ENCODE measurements at regions not wholly inside any gene's neighbourhood (a gene's known extent, or its start where the extent isn't known, plus 50 kb on each side); places are given as distances from the start of the nearest gene placed in this dataset.

DNA sequence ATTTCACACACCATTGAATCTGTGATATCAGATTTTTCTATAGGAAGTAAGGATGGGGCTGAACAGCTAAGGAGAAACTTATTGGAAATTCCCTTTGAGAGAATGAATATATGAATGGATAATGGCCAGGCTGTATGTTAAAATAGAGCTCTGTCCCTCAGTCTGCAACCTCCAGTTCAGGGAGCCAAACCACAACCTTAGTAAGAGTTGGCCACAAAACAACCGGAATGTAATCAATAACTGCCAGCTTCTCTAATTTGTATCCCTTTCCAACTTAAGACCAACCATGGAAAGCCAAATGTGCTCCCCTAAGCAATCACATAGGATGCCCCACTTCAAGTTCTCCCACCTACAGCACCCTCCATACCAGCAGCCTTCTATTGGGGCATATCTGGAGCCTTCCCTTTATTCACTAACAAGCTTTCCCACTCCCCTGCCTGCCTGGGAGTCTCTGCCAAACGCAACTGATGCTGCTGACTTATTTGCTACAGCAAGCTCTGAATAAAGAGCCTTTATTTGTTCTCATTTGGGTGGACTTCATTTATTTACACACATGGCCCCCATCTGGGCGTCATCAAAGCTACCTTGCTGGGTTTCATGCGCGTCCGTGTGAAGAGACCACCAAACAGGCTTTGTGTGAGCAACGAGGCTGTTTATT, 75.4 kb upstream of the LARS2 start:
- Histone ChIP-seq H3K9me2 (no peaks in the 10 kb centered on the region), H3K27me3 (ENCODE audit: insufficient read depth) (no peaks in the 10 kb centered on the region; the same call in 1 of the 2 replicates), H3K36me3 (replicated peaks in 1 of 2; ENCODE audit: control insufficient read depth in 1 of 2, insufficient read depth in 2 of 2, low read length in 1 of 2) (no peaks in the 10 kb centered on the region), H3K27ac (ENCODE audit: low read depth in 2 of 2, low read length in 1 of 2) (no peak overlapping the region), H3K9me3 (no peaks in the 10 kb centered on the region), H3K4me1 (ENCODE audit: control insufficient read depth in 1 of 2, insufficient read depth in 2 of 2, low read depth in 1 of 2, low read length in 1 of 2) (peaks cover 0 to 2% of the 10 kb centered on the region in 2 experiments; a peak in 1 of 4 replicates), H3K4me3 (ENCODE audit: low read depth in 2 of 2, low read length in 1 of 2) (no peak overlapping the region), H3K4me2 (no peak overlapping the region), H3K9ac (no peak overlapping the region), H3F3A (replicated peaks; ENCODE audit: insufficient read depth) (no peaks in the 10 kb centered on the region), H3K79me2 (ENCODE audit: insufficient read depth) (no peaks in the 10 kb centered on the region), H2AFZ (ENCODE audit: low read depth) (no peak overlapping the region), H4K20me1 (ENCODE audit: insufficient read depth) (no peaks in the 10 kb centered on the region)
- ChIA-PET CTCF (interaction anchor here (1.5 kb wide), 1 partner anchor 20 kb away, joined by 3 read pairs; no protein-coding TSS in a partner anchor), POLR2A (no interaction called here)
- WGBS (ENCODE audit: low lambda C conversion rate), result 43% methylated on average over 7 of the region's 7 CpGs
- TF ChIP-seq NRF1 (IDR thresholded peaks at IDR 0.05; ENCODE audit: low read depth, low read length), result no peak
- no peak for TF ChIP-seq RXRA (IDR thresholded peaks at IDR 0.05; ENCODE audit: borderline replicate concordance, low read depth)
- no peak for TF ChIP-seq MEF2A (IDR thresholded peaks at IDR 0.05; ENCODE audit: borderline replicate concordance, low read depth)
- TF ChIP-seq MXI1 (IDR thresholded peaks at IDR 0.05; ENCODE audit: low read depth, low read length), result no peak
- TF ChIP-seq, protein P1, sequence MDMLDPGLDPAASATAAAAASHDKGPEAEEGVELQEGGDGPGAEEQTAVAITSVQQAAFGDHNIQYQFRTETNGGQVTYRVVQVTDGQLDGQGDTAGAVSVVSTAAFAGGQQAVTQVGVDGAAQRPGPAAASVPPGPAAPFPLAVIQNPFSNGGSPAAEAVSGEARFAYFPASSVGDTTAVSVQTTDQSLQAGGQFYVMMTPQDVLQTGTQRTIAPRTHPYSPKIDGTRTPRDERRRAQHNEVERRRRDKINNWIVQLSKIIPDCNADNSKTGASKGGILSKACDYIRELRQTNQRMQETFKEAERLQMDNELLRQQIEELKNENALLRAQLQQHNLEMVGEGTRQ (IDR thresholded peaks at IDR 0.05; ENCODE audit: borderline replicate concordance, low read depth, low read length), result no peak
- no peak for TF ChIP-seq RFX5 (IDR thresholded peaks at IDR 0.05; ENCODE audit: low read length)
- no peak for TF ChIP-seq FOXM1 (IDR thresholded peaks at IDR 0.05; ENCODE audit: low read depth)
- TF ChIP-seq GATA2 (CRISPR knock-in tag; IDR thresholded peaks at IDR 0.05), result no peak
- no peak for TF ChIP-seq POLR2AphosphoS5 (IDR thresholded peaks at IDR 0.05; ENCODE audit: low read depth, low read length)
- TF ChIP-seq TEAD4 (IDR thresholded peaks at IDR 0.05; ENCODE audit: borderline replicate concordance, insufficient read depth), result no peak
- TF ChIP-seq RCOR1 (IDR thresholded peaks at IDR 0.05; ENCODE audit: low read length), result no peak
- TF ChIP-seq, protein P2, sequence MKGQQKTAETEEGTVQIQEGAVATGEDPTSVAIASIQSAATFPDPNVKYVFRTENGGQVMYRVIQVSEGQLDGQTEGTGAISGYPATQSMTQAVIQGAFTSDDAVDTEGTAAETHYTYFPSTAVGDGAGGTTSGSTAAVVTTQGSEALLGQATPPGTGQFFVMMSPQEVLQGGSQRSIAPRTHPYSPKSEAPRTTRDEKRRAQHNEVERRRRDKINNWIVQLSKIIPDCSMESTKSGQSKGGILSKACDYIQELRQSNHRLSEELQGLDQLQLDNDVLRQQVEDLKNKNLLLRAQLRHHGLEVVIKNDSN (IDR thresholded peaks at IDR 0.05; ENCODE audit: borderline replicate concordance, low read depth), result no peak
- no peak for DNase-seq

DNA sequence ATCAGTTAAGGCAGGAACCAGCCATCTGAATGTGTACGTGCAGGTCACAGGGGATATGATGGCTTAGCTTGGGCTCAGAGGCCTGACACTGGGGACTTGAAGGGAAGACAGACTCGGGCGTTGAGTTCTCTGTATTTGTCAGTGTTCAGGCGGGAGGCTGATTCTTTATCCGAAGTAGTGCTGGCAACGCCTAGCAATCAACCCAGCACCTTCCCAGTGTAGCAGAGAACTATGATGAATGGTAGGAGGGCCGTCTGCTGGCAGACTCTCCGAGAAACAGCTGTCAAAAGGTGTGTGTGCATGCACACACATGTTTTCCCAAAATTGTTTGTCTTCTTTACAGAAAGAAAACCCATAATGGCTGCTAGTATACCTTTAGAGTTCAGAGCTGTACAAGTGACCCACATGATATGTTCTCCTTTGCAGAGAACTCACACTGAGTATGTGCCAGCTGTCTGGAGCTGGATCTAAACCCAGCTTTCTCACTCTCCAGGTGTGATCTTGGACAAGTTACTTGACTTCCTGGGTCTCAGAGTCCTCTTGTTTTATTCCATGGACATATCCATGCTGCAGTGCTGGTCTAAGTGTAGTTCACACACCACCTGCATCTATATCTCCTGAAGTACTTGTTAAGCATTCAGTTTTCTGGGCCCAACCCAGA, 74.5 kb upstream of the LARS2 start:
- WGBS (ENCODE audit: low lambda C conversion rate), result 28% methylated on average over 6 of the region's 8 CpGs
- TF ChIP-seq MEF2A (IDR thresholded peaks at IDR 0.05; ENCODE audit: borderline replicate concordance, low read depth), result no peak
- no peak for TF ChIP-seq GABPA (IDR thresholded peaks at IDR 0.05; ENCODE audit: low read depth)
- TF ChIP-seq, protein P3, sequence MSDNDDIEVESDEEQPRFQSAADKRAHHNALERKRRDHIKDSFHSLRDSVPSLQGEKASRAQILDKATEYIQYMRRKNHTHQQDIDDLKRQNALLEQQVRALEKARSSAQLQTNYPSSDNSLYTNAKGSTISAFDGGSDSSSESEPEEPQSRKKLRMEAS (IDR thresholded peaks at IDR 0.05; ENCODE audit: low read depth), result no peak
- TF ChIP-seq, protein P2 (IDR thresholded peaks at IDR 0.05; ENCODE audit: borderline replicate concordance, low read depth), result no peak
- TF ChIP-seq, protein P4, sequence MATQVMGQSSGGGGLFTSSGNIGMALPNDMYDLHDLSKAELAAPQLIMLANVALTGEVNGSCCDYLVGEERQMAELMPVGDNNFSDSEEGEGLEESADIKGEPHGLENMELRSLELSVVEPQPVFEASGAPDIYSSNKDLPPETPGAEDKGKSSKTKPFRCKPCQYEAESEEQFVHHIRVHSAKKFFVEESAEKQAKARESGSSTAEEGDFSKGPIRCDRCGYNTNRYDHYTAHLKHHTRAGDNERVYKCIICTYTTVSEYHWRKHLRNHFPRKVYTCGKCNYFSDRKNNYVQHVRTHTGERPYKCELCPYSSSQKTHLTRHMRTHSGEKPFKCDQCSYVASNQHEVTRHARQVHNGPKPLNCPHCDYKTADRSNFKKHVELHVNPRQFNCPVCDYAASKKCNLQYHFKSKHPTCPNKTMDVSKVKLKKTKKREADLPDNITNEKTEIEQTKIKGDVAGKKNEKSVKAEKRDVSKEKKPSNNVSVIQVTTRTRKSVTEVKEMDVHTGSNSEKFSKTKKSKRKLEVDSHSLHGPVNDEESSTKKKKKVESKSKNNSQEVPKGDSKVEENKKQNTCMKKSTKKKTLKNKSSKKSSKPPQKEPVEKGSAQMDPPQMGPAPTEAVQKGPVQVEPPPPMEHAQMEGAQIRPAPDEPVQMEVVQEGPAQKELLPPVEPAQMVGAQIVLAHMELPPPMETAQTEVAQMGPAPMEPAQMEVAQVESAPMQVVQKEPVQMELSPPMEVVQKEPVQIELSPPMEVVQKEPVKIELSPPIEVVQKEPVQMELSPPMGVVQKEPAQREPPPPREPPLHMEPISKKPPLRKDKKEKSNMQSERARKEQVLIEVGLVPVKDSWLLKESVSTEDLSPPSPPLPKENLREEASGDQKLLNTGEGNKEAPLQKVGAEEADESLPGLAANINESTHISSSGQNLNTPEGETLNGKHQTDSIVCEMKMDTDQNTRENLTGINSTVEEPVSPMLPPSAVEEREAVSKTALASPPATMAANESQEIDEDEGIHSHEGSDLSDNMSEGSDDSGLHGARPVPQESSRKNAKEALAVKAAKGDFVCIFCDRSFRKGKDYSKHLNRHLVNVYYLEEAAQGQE (IDR thresholded peaks at IDR 0.05; ENCODE audit: low read depth, low read length), result no peak
- no peak for TF ChIP-seq RAD21 (IDR thresholded peaks at IDR 0.05; ENCODE audit: low read length)
- TF ChIP-seq MXI1 (IDR thresholded peaks at IDR 0.05; ENCODE audit: low read depth, low read length), result no peak
- TF ChIP-seq, protein P1 (IDR thresholded peaks at IDR 0.05; ENCODE audit: borderline replicate concordance, low read depth, low read length), result no peak
- no peak for TF ChIP-seq CHD2 (IDR thresholded peaks at IDR 0.05; ENCODE audit: low read length, partially characterized antibody)
- no peak for TF ChIP-seq SIN3A (IDR thresholded peaks at IDR 0.05; ENCODE audit: borderline replicate concordance, low read depth, low read length)

More for the DNA sequence above, 74.5 kb upstream of the LARS2 start:
- H3K9me2 ChIP-seq, result no peaks in the 10 kb centered on the region
- no peaks in the 10 kb centered on the region for H3K79me2 ChIP-seq (ENCODE audit: insufficient read depth)
- no peak for DNase-seq
- ChIA-PET CTCF (interaction anchor here (1.0 to 1.5 kb wide), 2 partner anchors 19 to 60 kb away, joined by 3 read pairs; no protein-coding TSS in a partner anchor), POLR2A (no interaction called here)
- no peak overlapping the region for H3K4me3 ChIP-seq (ENCODE audit: low read depth in 2 of 2, low read length in 1 of 2)
- H4K20me1 ChIP-seq (ENCODE audit: insufficient read depth), result no peaks in the 10 kb centered on the region
- no peak overlapping the region for H2AFZ ChIP-seq (ENCODE audit: low read depth)
- no peaks in the 10 kb centered on the region for H3K9me3 ChIP-seq
- no peak overlapping the region for H3K4me2 ChIP-seq
- H3F3A ChIP-seq (replicated peaks; ENCODE audit: insufficient read depth), result no peaks in the 10 kb centered on the region
- no peak overlapping the region for H3K27ac ChIP-seq (ENCODE audit: low read depth in 2 of 2, low read length in 1 of 2)
- H3K36me3 ChIP-seq (replicated peaks in 1 of 2; ENCODE audit: control insufficient read depth in 1 of 2, insufficient read depth in 2 of 2, low read length in 1 of 2), result no peaks in the 10 kb centered on the region
- peaks cover 0 to 2% of the 10 kb centered on the region in 2 experiments; a peak in 1 of 4 replicates for H3K4me1 ChIP-seq (ENCODE audit: control insufficient read depth in 1 of 2, insufficient read depth in 2 of 2, low read depth in 1 of 2, low read length in 1 of 2)
- H3K27me3 ChIP-seq (ENCODE audit: insufficient read depth), result no peaks in the 10 kb centered on the region; the same call in 1 of the 2 replicates
- H3K9ac ChIP-seq, result no peak overlapping the region
